ENCODE measurements at regions not wholly inside any gene's neighbourhood (a gene's known extent, or its start where the extent isn't known, plus 50 kb on each side); places are given as distances from the start of the nearest gene placed in this dataset.

GRCh38 chr20:50399555-50399916 is 110.6 kb upstream of the PTPN1 start:
- no peak overlapping the region for H3K4me3 ChIP-seq (ENCODE audit: low read length, poor library complexity, severe bottlenecking)
- TF ChIP-seq EZH2phosphoT487 (IDR thresholded peaks at IDR 0.05; ENCODE audit: borderline replicate concordance) = no peak
- no peak for TF ChIP-seq CTCF (conservative IDR thresholded peaks at IDR 0.05; ENCODE audit: low read length)
- H3K4me2 ChIP-seq (ENCODE audit: low read depth, low read length, poor library complexity, severe bottlenecking) = no peak overlapping the region
- no peaks in the 10 kb centered on the region for H3K4me1 ChIP-seq (ENCODE audit: insufficient read depth, low read length, poor library complexity, severe bottlenecking)
- no peaks in the 10 kb centered on the region for H4K20me1 ChIP-seq (ENCODE audit: insufficient read depth, low read length, poor library complexity, severe bottlenecking)
- no peaks in the 10 kb centered on the region for H3F3A ChIP-seq (ENCODE audit: low read depth)
- H3K9me3 ChIP-seq (ENCODE audit: insufficient read depth, low read depth, low read length) = no peaks in the 10 kb centered on the region
- H2AFZ ChIP-seq (ENCODE audit: low read length) = no peak overlapping the region
- no peaks in the 10 kb centered on the region for H3K9me2 ChIP-seq (replicated peaks; ENCODE audit: low read depth, low read length)
- no peaks in the 10 kb centered on the region for H3K79me2 ChIP-seq (ENCODE audit: insufficient read depth, low read length)
- H3K9ac ChIP-seq (ENCODE audit: low read depth, low read length, poor library complexity, severe bottlenecking) = no peak overlapping the region
- H3K27me3 ChIP-seq (ENCODE audit: insufficient read depth, low read length, poor library complexity, severe bottlenecking) = no peaks in the 10 kb centered on the region
- H3K36me3 ChIP-seq (ENCODE audit: insufficient read depth, low read length) = no peaks in the 10 kb centered on the region

GRCh38 chr20:50399917-50400704 is 110.1 kb upstream of the PTPN1 start:
- no peaks in the 10 kb centered on the region for H3K27me3 ChIP-seq (ENCODE audit: insufficient read depth, low read length, poor library complexity, severe bottlenecking)
- H3K79me2 ChIP-seq (ENCODE audit: insufficient read depth, low read length) = no peaks in the 10 kb centered on the region
- no peaks in the 10 kb centered on the region for H3K9me3 ChIP-seq (ENCODE audit: insufficient read depth, low read depth, low read length)
- no peaks in the 10 kb centered on the region for H3K36me3 ChIP-seq (ENCODE audit: insufficient read depth, low read length)
- no peaks in the 10 kb centered on the region for H3K4me1 ChIP-seq (ENCODE audit: insufficient read depth, low read length, poor library complexity, severe bottlenecking)
- H2AFZ ChIP-seq (ENCODE audit: low read length) = no peak overlapping the region
- H3K4me3 ChIP-seq (ENCODE audit: low read length, poor library complexity, severe bottlenecking) = no peak overlapping the region
- no peak overlapping the region for H3K4me2 ChIP-seq (ENCODE audit: low read depth, low read length, poor library complexity, severe bottlenecking)
- no peak for TF ChIP-seq EZH2phosphoT487 (IDR thresholded peaks at IDR 0.05; ENCODE audit: borderline replicate concordance)
- no peak for TF ChIP-seq CTCF (conservative IDR thresholded peaks at IDR 0.05; ENCODE audit: low read length)
- no peaks in the 10 kb centered on the region for H3F3A ChIP-seq (ENCODE audit: low read depth)
- H3K9me2 ChIP-seq (replicated peaks; ENCODE audit: low read depth, low read length) = no peaks in the 10 kb centered on the region
- no peaks in the 10 kb centered on the region for H4K20me1 ChIP-seq (ENCODE audit: insufficient read depth, low read length, poor library complexity, severe bottlenecking)
- no peak overlapping the region for H3K9ac ChIP-seq (ENCODE audit: low read depth, low read length, poor library complexity, severe bottlenecking)

GRCh38 chr20:50400705-50401586 is 109.2 kb upstream of the PTPN1 start:
- H3K4me2 ChIP-seq (ENCODE audit: low read depth, low read length, poor library complexity, severe bottlenecking) = no peak overlapping the region
- H3K36me3 ChIP-seq (ENCODE audit: insufficient read depth, low read length) = no peaks in the 10 kb centered on the region
- no peaks in the 10 kb centered on the region for H3K9me3 ChIP-seq (ENCODE audit: insufficient read depth, low read depth, low read length)
- no peak overlapping the region for H3K4me3 ChIP-seq (ENCODE audit: low read length, poor library complexity, severe bottlenecking)
- no peaks in the 10 kb centered on the region for H4K20me1 ChIP-seq (ENCODE audit: insufficient read depth, low read length, poor library complexity, severe bottlenecking)
- no peaks in the 10 kb centered on the region for H3F3A ChIP-seq (ENCODE audit: low read depth)
- H3K27me3 ChIP-seq (ENCODE audit: insufficient read depth, low read length, poor library complexity, severe bottlenecking) = no peaks in the 10 kb centered on the region
- H3K9me2 ChIP-seq (replicated peaks; ENCODE audit: low read depth, low read length) = no peaks in the 10 kb centered on the region
- H3K4me1 ChIP-seq (ENCODE audit: insufficient read depth, low read length, poor library complexity, severe bottlenecking) = no peaks in the 10 kb centered on the region
- H2AFZ ChIP-seq (ENCODE audit: low read length) = no peak overlapping the region
- no peaks in the 10 kb centered on the region for H3K79me2 ChIP-seq (ENCODE audit: insufficient read depth, low read length)
- TF ChIP-seq EZH2phosphoT487 (IDR thresholded peaks at IDR 0.05; ENCODE audit: borderline replicate concordance) (no peak), CTCF (conservative IDR thresholded peaks at IDR 0.05; ENCODE audit: low read length) (no peak)
- no peak overlapping the region for H3K9ac ChIP-seq (ENCODE audit: low read depth, low read length, poor library complexity, severe bottlenecking)

All from Loucy (cell line).